GM18907 (cell line): ENCODE measurements at regions not wholly inside any gene's neighbourhood (a gene's known extent, or its start where the extent isn't known, plus 50 kb on each side); places are given as distances from the start of the nearest gene placed in this dataset.

Source experiments
- ATAC-seq: cut with Tn5 transposase; IDR thresholded peaks from one replicate; pipeline ENCODE4 v1.9.1; 2021; ENCODE audit warnings: mild to moderate bottlenecking, moderate library complexity; ENCODE audit not compliant: unreplicated experiment

GRCh38 chr2:7574385-7574784, 657.2 kb downstream of the RNF144A start:
- ATAC-seq, result no peak

- no peak for ATAC-seq
These were observed 660.6 kb downstream of the RNF144A start for GRCh38 chr2:7577769-7578168.

GRCh38 chr2:7584017-7584416, 666.8 kb downstream of the RNF144A start:
- no peak for ATAC-seq

- no peak for ATAC-seq
These were observed 669.7 kb downstream of the RNF144A start for GRCh38 chr2:7586898-7587297.

GRCh38 chr2:7588295-7588694, 671.1 kb downstream of the RNF144A start:
- no peak for ATAC-seq

GRCh38 chr2:7592618-7593140, 675.5 kb downstream of the RNF144A start:
- no peak for ATAC-seq

GRCh38 chr2:7593360-7593759, 676.1 kb downstream of the RNF144A start:
- ATAC-seq, result no peak

- no peak for ATAC-seq
These were observed 677.0 kb downstream of the RNF144A start for GRCh38 chr2:7594211-7594610.

GRCh38 chr2:7595206-7595605, 678.0 kb downstream of the RNF144A start:
- ATAC-seq, result no peak

GRCh38 chr2:7598402-7598801, 681.2 kb downstream of the RNF144A start:
- ATAC-seq, result no peak

- ATAC-seq, result no peak
These were observed 682.4 kb downstream of the RNF144A start for GRCh38 chr2:7599462-7600258.

- no peak for ATAC-seq
These were observed 684.8 kb downstream of the RNF144A start for GRCh38 chr2:7601990-7602389.

- no peak for ATAC-seq
These were observed 687.2 kb downstream of the RNF144A start for GRCh38 chr2:7604456-7604855.

GRCh38 chr2:7607441-7608173, 690.4 kb downstream of the RNF144A start:
- ATAC-seq, result no peak

- no peak for ATAC-seq
These were observed 692.3 kb downstream of the RNF144A start for GRCh38 chr2:7609556-7609955.

GRCh38 chr2:7609974-7610373, 692.8 kb downstream of the RNF144A start:
- no peak for ATAC-seq

- ATAC-seq, result no peak
These were observed 694.5 kb downstream of the RNF144A start for GRCh38 chr2:7611750-7612149.

- no peak for ATAC-seq
These were observed 695.8 kb downstream of the RNF144A start for GRCh38 chr2:7612969-7613368.

- ATAC-seq, result no peak
These were observed 696.6 kb downstream of the RNF144A start for GRCh38 chr2:7613831-7614230.

- no peak for ATAC-seq
These were observed 700.8 kb downstream of the RNF144A start for GRCh38 chr2:7618031-7618430.

- no peak for ATAC-seq
These were observed 702.2 kb downstream of the RNF144A start for GRCh38 chr2:7619203-7619970.
